Ammon's horn (tissue), 1 donor: ENCODE measurements at regions not wholly inside any gene's neighbourhood (a gene's known extent, or its start where the extent isn't known, plus 50 kb on each side); places are given as distances from the start of the nearest gene placed in this dataset.
"Not testable (repeated sequence)": the region's sequence is repeated elsewhere in the genome, so short reads cannot be mapped to it uniquely, and the experiment has no call there.

Source experiments
- DNase-seq: peaks from one replicate; pipeline ENCODE4 v3.0.0-alpha.2; 2016; ENCODE audit warnings: low spot score

DNA sequence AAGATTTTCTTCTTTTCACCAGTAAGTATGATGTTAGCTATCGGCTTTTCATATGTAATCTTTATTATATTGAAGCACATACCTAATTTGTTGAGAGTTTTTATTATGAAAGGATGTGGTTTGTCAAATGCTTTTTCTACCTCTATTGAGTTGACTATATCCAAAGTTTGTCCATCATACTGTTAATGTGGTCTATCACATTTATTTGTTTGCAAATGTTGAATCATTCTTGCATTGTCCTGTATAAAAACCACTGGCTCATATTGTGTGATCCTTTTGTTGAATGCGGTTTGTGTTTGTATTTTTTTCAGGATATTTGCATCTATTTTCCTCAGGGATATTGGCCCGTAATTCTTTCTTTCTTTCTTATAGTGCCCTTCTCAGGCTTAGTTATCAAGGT is 675.5 kb downstream of the NUP35 start:
- DNase-seq: no peak

DNA sequence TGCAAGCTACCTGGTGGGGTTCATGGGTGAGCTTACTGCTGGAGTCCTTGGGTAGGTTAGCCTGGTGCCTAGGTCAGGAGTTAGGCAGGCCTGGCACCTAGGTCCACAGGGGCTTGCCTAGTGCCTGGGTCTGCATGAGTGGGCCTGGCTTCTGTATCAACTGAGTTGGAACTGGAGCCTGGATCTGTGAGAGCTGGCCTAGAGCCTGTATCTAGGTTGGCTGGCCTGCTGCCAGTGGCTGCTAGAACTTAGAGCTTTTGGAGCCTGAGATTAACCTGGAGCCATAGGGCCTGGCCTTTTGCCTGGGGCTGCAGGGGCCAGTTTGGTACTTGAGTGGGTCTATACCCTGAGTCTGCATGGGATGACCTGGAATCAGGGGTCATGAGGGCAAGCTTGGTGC is 679.4 kb downstream of the NUP35 start:
- no peak for DNase-seq

- no peak for DNase-seq
Measured at GRCh38 chr2:183807870-183808269, 683.6 kb downstream of the NUP35 start.

DNA sequence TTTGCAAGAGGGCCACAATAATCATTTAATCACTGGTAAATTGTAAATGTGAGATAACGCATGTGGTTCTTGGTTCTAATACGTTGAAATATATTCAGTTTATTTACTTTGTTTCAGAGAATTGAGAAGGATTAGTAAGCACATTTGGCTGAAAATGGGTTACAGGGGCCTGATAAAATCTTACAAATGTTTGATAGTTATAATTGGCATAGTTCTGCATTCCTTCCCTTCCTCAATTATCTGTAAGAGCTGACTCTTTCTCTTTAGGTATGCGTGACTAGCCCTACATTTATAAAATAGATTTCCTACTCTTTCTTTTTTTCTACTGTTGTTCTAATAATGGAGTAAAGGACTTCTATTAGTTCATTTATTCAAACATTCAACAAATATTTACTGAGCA is 685.2 kb downstream of the NUP35 start:
- no peak for DNase-seq

- DNase-seq: no peak
Measured at GRCh38 chr2:183811281-183811680, 687.0 kb downstream of the NUP35 start.

- DNase-seq: no peak
Measured at GRCh38 chr2:183812091-183812490, 687.8 kb downstream of the NUP35 start.

DNA sequence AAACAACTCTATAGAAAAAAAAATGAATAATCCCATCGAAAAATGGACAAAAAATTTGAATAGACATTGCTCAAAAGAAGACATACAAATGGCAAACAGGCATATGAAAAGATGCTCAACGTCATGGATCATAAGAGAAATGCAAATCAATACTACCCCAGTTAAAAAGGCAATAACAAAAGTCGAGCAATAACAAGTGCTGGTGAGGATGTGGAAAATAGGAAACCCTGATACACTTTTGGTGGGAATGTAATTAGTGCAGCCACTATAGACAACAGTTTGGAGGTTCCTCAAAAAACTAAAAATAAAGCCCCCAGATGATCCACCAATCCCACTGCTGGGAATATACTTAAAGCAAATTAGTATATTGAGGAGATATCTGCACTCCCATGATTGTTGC is 701.5 kb downstream of the NUP35 start:
- no peak for DNase-seq

DNA sequence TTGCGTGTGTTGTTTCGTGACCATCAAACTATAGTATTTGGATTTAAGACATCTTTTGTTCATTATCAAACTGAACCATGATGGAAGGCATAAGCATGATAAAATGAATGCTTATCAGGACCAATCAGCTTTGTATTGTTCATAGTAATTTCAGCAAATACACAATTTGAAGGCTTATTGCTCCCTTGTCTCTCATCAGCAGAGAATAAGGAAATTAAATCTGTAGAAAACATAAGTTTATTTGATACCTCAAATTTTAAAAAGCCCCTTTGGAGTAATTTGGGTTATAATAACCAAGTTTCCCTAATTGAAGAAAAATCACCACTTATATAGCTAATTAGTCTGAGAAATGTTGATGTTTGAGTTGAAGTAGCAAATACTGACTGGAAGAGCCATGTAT is 705.7 kb downstream of the NUP35 start:
- DNase-seq: no peak

- no peak for DNase-seq
Measured at GRCh38 chr2:183837157-183837556, 712.9 kb downstream of the NUP35 start.

DNA sequence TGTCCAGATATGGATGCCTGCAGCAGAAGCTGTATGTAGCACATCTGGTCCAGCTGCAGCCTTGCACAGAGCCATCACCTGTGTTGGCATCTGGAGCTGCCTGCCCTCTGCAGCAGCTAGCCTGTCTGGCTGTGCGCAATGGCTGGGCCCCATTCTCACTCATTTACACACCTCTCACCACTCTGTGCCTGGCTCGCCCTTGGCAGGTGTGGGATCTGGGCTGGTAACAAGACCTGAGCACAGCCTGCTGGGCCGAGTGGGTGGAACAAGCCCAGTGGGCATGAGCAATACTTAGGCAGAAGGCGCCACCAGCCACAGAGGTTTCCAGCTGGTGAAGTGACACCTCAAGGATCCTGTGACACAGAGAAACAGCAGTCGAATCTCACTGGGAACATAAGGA is 714.1 kb downstream of the NUP35 start:
- DNase-seq: no peak

DNA sequence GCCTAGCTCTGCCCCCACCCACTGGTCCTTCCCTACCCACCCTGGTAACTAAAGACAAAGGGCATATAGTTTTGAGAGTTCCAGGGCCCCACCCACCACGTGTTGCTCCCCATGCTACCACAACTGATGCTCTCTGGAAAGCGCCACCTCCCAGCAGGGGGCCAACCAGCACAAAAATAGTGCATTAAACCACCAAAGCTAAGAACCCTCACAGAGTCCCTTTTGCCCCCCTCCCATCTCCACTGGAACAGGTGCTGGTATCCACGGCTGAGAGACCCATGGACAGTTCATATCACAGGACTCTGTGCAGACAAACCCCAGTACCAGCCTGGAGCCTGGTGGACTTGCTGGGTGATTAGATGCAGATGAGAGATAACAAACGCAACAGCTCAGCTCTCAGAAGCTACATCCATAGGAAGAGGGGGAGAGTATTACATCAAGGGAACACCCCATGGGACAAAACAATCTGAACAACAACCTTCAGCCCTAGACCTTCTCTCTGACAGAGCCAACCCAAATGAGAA is 715.9 kb downstream of the NUP35 start:
- DNase-seq: no peak

DNA sequence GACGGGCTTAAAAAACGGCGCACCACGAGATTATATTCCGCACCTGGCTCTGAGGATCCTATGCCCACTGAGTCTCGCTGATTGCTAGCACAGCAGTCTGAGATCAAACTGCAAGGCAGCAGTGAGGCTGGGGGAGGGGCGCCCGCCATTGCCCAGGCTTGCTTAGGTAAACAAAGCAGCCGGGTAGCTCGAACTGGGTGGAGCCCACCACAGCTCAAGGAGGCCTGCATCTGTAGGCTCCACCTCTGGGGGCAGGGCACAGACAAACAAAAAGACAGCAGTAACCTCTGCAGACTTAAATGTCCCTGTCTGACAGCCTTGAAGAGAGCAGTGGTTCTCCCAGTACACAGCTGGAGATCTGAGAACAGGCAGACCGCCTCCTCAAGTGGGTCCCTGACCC is 725.6 kb downstream of the NUP35 start:
- DNase-seq: not testable (repeated sequence)

DNA sequence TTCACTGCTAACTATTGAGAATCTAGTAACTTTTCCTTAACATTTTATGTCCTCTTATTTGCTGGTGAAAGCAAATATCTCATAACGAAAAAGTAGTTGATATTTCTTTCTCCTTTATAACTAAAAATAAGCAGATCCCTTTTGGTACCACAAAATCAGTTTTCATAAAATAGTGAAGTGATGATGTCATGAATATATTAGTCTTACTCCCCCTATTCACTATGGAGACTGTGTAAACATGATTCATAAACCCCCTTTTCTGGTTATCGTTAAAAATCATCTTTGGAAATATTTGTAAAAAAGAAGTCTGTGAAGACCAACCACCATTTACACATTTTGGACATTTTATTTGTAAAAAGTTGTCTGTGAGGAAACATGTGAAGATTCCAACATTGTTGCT is 734.9 kb downstream of the NUP35 start:
- no peak for DNase-seq

- DNase-seq: no peak
Measured at GRCh38 chr2:183866666-183867065, 731.7 kb upstream of the ZNF804A start.

DNA sequence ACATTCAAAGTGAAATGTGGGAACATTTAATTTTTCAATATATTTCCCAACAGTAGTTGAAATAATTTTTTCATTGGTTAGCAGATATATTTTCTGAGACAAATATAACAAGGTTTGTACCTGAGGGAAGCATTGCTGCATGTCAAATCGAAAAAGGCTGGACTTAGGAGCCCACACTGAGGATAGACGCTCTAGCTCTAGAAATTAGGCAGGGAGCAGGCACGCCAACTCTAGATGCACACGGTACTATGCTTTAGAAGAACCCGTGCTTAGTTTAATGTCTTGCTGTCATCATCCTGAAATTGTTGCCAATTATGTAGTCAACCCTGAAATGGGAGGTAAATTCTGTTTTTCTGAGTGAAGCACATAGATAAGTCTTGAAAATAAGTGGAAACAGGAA is 731.1 kb upstream of the ZNF804A start:
- no peak for DNase-seq

DNA sequence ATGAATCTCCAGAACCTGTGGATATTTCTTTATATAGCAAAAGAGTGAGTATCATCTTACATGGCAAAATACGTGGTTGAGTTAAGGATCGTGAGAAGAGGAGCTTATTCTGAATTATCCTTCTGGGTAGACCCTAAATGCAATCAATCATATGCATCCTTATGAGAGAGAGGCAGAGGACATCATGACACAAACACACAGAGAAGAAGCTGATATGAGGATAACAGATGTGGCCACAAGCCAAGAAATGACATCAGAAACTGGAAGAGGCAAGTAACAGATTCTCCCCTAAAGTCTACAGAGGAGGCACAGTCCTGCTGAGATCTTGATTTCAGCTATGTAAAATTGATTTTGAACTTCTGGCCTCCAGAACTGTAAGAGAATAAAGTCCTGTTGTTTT is 730.2 kb upstream of the ZNF804A start:
- DNase-seq: peak; percentile 2

DNA sequence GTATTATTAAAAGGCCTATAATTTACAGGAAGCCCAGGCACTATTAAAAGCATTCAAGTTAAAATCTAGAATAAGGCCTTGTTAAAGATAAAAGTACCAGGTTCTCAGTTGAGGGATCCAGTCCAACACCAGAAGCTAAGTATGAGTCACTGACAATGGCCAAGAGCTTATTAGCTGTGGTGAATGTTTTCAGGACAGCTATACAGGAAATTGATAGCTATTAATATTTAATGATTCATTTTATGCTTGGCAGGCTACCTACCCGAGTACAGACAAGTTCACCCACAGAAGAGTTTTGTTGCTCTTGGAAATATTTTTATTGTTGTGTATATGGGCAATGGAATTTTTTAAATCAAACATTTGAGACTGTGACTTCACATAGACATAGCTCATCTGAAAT is 729.6 kb upstream of the ZNF804A start:
- peak; percentile 29 for DNase-seq

GRCh38 chr2:183872131-183872530 is 726.2 kb upstream of the ZNF804A start:
- DNase-seq: no peak

- DNase-seq: no peak
Measured at GRCh38 chr2:183881978-183882377, 716.4 kb upstream of the ZNF804A start.

DNA sequence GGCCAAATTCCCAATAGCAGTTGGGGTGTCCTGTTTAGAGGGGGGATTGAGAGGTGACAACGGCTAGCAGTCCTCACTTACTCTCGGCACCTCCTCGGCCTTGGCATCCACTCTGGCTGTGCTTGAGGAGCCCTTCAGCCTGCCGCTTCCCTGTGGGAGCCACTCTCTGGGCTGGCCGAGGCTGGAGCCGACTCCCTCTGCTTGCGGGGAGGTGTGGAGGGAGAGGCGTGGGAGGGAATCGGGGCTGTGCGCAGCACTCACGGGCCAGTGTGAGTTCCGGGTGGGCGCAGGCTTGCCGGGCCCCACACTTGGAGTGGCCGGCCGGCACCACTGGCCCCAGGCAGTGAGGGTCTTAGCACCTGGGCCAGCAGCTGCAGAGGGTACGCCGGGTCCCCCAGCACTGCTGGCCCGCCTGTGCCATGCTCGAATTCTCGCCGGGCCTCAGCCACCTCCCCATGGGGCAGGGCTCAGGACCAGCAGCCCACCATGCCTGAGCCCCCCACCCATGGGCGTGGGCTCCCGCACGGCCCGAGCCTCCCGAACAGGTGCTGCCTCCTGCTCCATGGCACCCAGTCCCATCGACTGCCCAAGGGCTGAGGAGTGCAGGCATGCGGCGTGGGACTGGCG is 705.9 kb upstream of the ZNF804A start:
- DNase-seq: no peak

DNA sequence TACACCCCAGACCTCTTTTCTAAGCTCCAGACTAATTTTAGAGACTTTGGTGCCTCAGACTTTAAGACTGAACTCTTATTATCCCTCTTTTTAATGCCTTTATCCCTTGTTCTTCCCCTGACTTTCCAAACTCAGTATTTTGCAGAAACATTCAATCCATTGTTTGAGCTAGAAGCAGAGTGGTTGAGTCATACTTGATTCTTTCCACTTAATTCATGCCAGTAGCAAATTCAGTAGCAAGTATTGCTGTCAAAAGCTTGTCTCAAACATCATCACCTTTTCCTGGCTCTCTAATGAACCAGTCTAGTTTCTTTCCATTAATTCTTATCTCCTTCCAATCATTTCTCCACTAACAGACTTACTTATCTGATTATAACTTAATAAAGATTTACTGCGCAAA is 699.7 kb upstream of the ZNF804A start:
- peak; percentile 19 for DNase-seq

DNA sequence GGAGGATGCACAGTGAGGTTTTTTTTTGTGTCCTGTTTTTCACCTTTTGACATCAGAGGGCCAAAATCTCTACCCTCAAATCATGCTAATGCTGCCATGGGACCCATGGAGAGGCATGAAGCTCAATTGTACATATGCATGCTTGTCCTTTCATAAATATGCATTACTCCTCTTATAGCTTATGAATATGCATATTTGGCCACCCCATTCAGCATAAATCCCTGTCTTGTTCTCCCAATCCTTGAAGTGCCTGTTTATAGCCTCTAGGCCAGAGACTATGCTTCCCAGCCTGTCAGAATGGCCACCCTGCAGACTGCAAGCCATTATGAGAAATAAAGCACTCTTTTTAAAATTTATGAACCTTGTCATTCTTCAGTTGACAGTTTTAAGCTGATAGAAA is 696.4 kb upstream of the ZNF804A start:
- DNase-seq: no peak

- no peak for DNase-seq
Measured at GRCh38 chr2:183903026-183903425, 695.3 kb upstream of the ZNF804A start.

DNA sequence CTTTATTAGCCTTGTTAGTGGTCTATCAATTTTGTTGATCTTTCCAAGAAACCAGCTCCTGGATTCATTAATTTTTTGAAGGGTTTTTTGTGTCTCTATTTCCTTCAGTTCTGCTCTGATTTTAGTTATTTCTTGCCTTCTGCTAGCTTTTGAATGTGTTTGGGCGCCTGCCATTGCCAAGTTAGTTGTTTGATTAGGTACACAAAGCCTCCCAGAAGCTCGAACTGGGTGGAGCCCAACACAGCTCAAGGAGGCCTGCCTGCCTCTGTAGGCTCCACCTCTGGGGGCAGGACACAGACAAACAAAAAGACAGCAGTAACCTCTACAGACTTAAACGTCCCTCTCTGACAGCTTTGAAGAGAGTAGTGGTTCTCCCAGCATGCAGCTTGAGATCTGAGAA is 682.3 kb upstream of the ZNF804A start:
- not testable (repeated sequence) for DNase-seq

DNA sequence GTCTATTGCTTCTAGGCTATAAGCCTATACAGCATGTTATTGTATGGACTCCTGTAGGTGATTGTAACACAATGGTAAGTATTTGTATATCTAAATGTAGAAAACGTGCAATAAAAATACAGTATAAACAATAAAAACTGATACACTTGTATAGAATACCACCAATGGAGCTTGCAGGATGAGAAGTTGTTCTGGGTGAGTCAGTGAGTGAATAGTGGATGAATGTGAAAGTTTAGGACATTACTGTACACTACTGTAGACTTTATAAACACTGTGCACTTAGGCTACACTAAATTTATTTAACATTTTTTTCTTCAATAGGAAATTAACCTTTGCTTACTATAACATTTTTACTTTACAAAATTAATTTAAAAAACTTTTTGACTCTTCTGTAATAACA is 679.2 kb upstream of the ZNF804A start:
- DNase-seq: no peak
